Loucy (cell line): ENCODE measurements at regions not wholly inside any gene's neighbourhood (a gene's known extent, or its start where the extent isn't known, plus 50 kb on each side); places are given as distances from the start of the nearest gene placed in this dataset.

Experiments used
- CTCF ChIP-seq: fragments of 200-600 bp; sonication (generic); conservative IDR thresholded peaks from 2 replicates; pipeline ENCODE4 v1.5.1; 2014; ENCODE audit warnings: mild to moderate bottlenecking, antibody characterized with exemption, low read length
- EZH2phosphoT487 ChIP-seq: fragments of 200-600 bp; IDR thresholded peaks from 2 replicates; pipeline ENCODE4 v1.6.1; 2018; ENCODE audit warnings: antibody characterized with exemption, mild to moderate bottlenecking, moderate library complexity, borderline replicate concordance

GRCh38 chr15:70518201-70519003 is 245.0 kb downstream of the UACA start:
- TF ChIP-seq CTCF = no peak
- no peak for TF ChIP-seq EZH2phosphoT487
